CD14-positive monocyte (primary cell): ENCODE measurements at regions not wholly inside any gene's neighbourhood (a gene's known extent, or its start where the extent isn't known, plus 50 kb on each side); places are given as distances from the start of the nearest gene placed in this dataset.

Experiments
- DNase-seq, 3 donors: peaks; one replicate each; pipeline ENCODE4 v3.0.0-alpha.2; 2011 to 2022
- H2AFZ ChIP-seq: 2 replicates; pipeline ENCODE4 v1.6.0; 2012; ENCODE audit warnings: mild to moderate bottlenecking, low read depth, low read length, inconsistent platforms; ENCODE audit not compliant: insufficient read depth, poor library complexity, severe bottlenecking
- H3K27ac ChIP-seq, 2 donors: 1 replicate in 1 of 2; 2 replicates in 1 of 2; pipeline ENCODE4 v1.5.1; 2012 to 2013; ENCODE audit warnings: low read length in 2 of 2, control low read depth in 1 of 2, inconsistent platforms in 1 of 2, low read depth in 1 of 2, mild to moderate bottlenecking in 1 of 2
- H3K27me3 ChIP-seq, 2 donors: one replicate each; pipeline versions ENCODE4 v1.6.0 to v1.6.1; 2011 to 2013; ENCODE audit warnings: low read length in 2 of 2; ENCODE audit not compliant: control insufficient read depth in 2 of 2, insufficient read depth in 2 of 2
- H3K36me3 ChIP-seq, 2 donors: replicated peaks in 1 of 2; 1 replicate in 1 of 2; 2 replicates in 1 of 2; pipeline versions ENCODE4 v1.5.1 to v1.6.1; 2012 to 2013; ENCODE audit warnings: low read length in 2 of 2, control low read depth in 1 of 2, inconsistent platforms in 1 of 2, mild to moderate bottlenecking in 1 of 2; ENCODE audit not compliant: insufficient read depth in 2 of 2, control insufficient read depth in 1 of 2
- H3K4me1 ChIP-seq, 2 donors: 1 replicate in 1 of 2; 2 replicates in 1 of 2; pipeline versions ENCODE4 v1.5.1 to v1.6.1; 2012 to 2013; ENCODE audit warnings: low read length in 2 of 2, control low read depth in 1 of 2, inconsistent platforms in 1 of 2, mild to moderate bottlenecking in 1 of 2, moderate library complexity in 1 of 2; ENCODE audit not compliant: insufficient read depth in 2 of 2, control insufficient read depth in 1 of 2
- H3K4me2 ChIP-seq: replicated peaks from 2 replicates; pipeline ENCODE3; 2012; ENCODE audit warnings: low read length, moderate library complexity, mild to moderate bottlenecking; ENCODE audit not compliant: poor library complexity, severe bottlenecking; ENCODE audit errors: extremely low read depth
- H3K4me3 ChIP-seq, 3 experiments: fragments of 200-600 bp in 1 of 3; sonication (generic) in 1 of 3; replicated peaks in 1 of 3; 1 replicate in 2 of 3; 2 replicates in 1 of 3; pipeline ENCODE4 v1.5.1; 2011 to 2013; ENCODE audit warnings: low read length in 3 of 3, mild to moderate bottlenecking in 3 of 3, control low read depth in 2 of 3, low read depth in 2 of 3, inconsistent platforms in 1 of 3, moderate library complexity in 1 of 3
- H3K79me2 ChIP-seq: 2 replicates; pipeline ENCODE4 v1.6.0; 2012; ENCODE audit warnings: mild to moderate bottlenecking, control low read depth, inconsistent platforms, low read length, moderate library complexity; ENCODE audit not compliant: insufficient read depth
- H3K9ac ChIP-seq: 2 replicates; pipeline ENCODE4 v1.6.0; 2017; ENCODE audit warnings: low read length, mild to moderate bottlenecking; ENCODE audit not compliant: insufficient read depth, poor library complexity, severe bottlenecking
- H3K9me3 ChIP-seq, 2 donors: replicated peaks in 1 of 2; 1 replicate in 1 of 2; 2 replicates in 1 of 2; pipeline versions ENCODE4 v1.5.1 to v1.6.1; 2012 to 2013; ENCODE audit warnings: low read length in 2 of 2, control low read depth in 1 of 2; ENCODE audit not compliant: control insufficient read depth in 1 of 2, insufficient read depth in 1 of 2
- H4K20me1 ChIP-seq: 2 replicates; pipeline ENCODE4 v1.6.0; 2012; ENCODE audit warnings: mild to moderate bottlenecking, low read length, control low read depth, moderate library complexity; ENCODE audit not compliant: insufficient read depth
- H3K27ac Mint-ChIP-seq, 7 donors: one replicate each; pipeline ENCODE4 v1.8.0; 2020; ENCODE audit warnings: mild to moderate bottlenecking in 7 of 7, mixed read lengths in 7 of 7, moderate library complexity in 6 of 7, inconsistent platforms in 2 of 7
- H3K27me3 Mint-ChIP-seq, 3 donors: one replicate each; pipeline ENCODE4 v1.8.0; 2021 to 2022; ENCODE audit warnings: low read depth in 3 of 3, mild to moderate bottlenecking in 3 of 3, mixed read lengths in 3 of 3, moderate library complexity in 3 of 3, inconsistent platforms in 1 of 3
- H3K36me3 Mint-ChIP-seq, 2 donors: one replicate each; pipeline ENCODE4 v1.8.0; 2020; ENCODE audit warnings: mixed read lengths in 2 of 2, inconsistent platforms in 1 of 2, mild to moderate bottlenecking in 1 of 2
- H3K4me1 Mint-ChIP-seq: one replicate; pipeline ENCODE4 v1.8.0; 2020; ENCODE audit warnings: mild to moderate bottlenecking, mixed read lengths
- H3K4me3 Mint-ChIP-seq, 2 donors: one replicate each; pipeline ENCODE4 v1.8.0; 2020; ENCODE audit warnings: mild to moderate bottlenecking in 2 of 2, mixed read lengths in 2 of 2, moderate library complexity in 1 of 2
- H3K9me3 Mint-ChIP-seq, 7 donors: one replicate each; pipeline ENCODE4 v1.8.0; 2020 to 2022; ENCODE audit warnings: mixed read lengths in 7 of 7, mild to moderate bottlenecking in 6 of 7, moderate library complexity in 6 of 7, inconsistent platforms in 2 of 7
- WGBS: methylation state at CpG from one replicate; pipeline ENCODE4 v1.1.5; 2013; ENCODE audit warnings: missing lambda C conversion rate; ENCODE audit not compliant: insufficient coverage; 5-methylcytosine and 5-hydroxymethylcytosine counted together
- intact Hi-C, 2 donors: fragments of 100-400 bp; cut with micrococcal nuclease; formaldehyde crosslinking; loops; one replicate each; pipeline versions ENCODE4 v1.15.0 to v1.15.1; 2023
- TF ChIP-seq, protein P1 (sequence below): fragments of 200-600 bp; IDR thresholded peaks from one replicate; pipeline ENCODE4 v1.8.0; 2022; ENCODE audit warnings: antibody characterized with exemption, mild to moderate bottlenecking

DNA sequence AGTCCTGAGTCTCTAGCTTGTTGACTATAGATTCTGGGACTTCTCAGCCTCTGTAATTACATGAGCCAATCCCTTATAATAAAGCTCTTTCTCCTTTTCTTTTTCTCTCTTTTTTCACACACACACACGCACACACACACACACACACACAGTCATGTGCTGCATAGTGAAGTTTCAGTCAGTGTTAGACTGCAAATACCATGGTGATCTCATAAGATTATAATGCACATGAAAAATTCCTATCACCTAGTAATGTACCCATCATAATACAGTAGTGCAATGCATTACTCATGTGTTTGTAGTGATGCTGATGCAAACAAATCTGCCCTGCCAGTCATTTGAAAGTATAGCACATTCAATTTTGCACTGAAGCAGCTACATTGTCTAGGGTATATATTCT is 558.2 kb downstream of the SUCLG1 start:
- H2AFZ ChIP-seq: no peak overlapping the region
- Mint-ChIP-seq H3K4me1 (no peaks in the 10 kb centered on the region), H3K27me3 (peaks cover 0 to 2% (median 0%) of the 10 kb centered on the region in 3 donors), H3K36me3 (no peaks in the 10 kb centered on the region), H3K4me3 (no peak overlapping the region), H3K9me3 (peaks cover 0 to 11% (median 0%) of the 10 kb centered on the region in 7 donors), H3K27ac (no peak overlapping the region)
- H3K79me2 ChIP-seq: no peaks in the 10 kb centered on the region
- H3K4me1 ChIP-seq: no peaks in the 10 kb centered on the region
- TF ChIP-seq, protein P1, sequence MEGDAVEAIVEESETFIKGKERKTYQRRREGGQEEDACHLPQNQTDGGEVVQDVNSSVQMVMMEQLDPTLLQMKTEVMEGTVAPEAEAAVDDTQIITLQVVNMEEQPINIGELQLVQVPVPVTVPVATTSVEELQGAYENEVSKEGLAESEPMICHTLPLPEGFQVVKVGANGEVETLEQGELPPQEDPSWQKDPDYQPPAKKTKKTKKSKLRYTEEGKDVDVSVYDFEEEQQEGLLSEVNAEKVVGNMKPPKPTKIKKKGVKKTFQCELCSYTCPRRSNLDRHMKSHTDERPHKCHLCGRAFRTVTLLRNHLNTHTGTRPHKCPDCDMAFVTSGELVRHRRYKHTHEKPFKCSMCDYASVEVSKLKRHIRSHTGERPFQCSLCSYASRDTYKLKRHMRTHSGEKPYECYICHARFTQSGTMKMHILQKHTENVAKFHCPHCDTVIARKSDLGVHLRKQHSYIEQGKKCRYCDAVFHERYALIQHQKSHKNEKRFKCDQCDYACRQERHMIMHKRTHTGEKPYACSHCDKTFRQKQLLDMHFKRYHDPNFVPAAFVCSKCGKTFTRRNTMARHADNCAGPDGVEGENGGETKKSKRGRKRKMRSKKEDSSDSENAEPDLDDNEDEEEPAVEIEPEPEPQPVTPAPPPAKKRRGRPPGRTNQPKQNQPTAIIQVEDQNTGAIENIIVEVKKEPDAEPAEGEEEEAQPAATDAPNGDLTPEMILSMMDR: no peak
- intact Hi-C loops: no loop called here
- no peak overlapping the region for H3K4me3 ChIP-seq
- no peak overlapping the region for H3K9ac ChIP-seq
- H3K9me3 ChIP-seq: no peaks in the 10 kb centered on the region
- no peaks in the 10 kb centered on the region for H4K20me1 ChIP-seq
- H3K27me3 ChIP-seq: no peaks in the 10 kb centered on the region
- WGBS: no CpG with 5 or more reads among the region's 1 CpG
- no peaks in the 10 kb centered on the region for H3K36me3 ChIP-seq
- DNase-seq: no peak
- H3K27ac ChIP-seq: no peak overlapping the region
- no peak overlapping the region for H3K4me2 ChIP-seq

DNA sequence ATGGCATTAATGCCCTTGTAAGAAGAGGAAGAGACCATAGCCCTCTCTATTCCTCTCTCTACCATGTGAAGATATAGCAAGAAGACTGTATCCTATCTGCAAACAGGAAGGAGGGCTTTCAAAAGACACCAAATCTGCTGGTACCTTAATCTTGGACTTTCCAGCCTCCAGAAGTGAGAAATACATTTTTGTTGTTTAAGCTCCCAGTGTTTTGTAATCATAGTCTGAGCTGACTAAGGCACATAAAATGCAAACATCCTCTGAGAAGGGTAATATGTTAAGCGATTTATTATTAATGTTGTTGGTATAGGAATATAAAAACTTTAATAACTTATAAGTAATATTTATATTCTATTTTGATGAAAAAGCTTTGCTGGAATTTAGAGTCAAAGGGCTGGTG is 559.8 kb downstream of the SUCLG1 start:
- Histone ChIP-seq H2AFZ (no peak overlapping the region), H4K20me1 (no peaks in the 10 kb centered on the region), H3K9me3 (no peaks in the 10 kb centered on the region), H3K9ac (no peak overlapping the region), H3K36me3 (no peaks in the 10 kb centered on the region), H3K27ac (no peak overlapping the region), H3K4me1 (no peaks in the 10 kb centered on the region), H3K79me2 (no peaks in the 10 kb centered on the region), H3K4me2 (no peak overlapping the region), H3K4me3 (no peak overlapping the region), H3K27me3 (no peaks in the 10 kb centered on the region)
- no CpG with 5 or more reads among the region's 1 CpG for WGBS
- intact Hi-C loops: no loop called here
- no peak overlapping the region for H3K4me3 Mint-ChIP-seq
- H3K27me3 Mint-ChIP-seq: peaks cover 0 to 2% (median 0%) of the 10 kb centered on the region in 3 donors
- no peak overlapping the region for H3K27ac Mint-ChIP-seq
- peaks cover 0 to 11% (median 0%) of the 10 kb centered on the region in 7 donors for H3K9me3 Mint-ChIP-seq
- H3K36me3 Mint-ChIP-seq: no peaks in the 10 kb centered on the region
- DNase-seq: no peak
- H3K4me1 Mint-ChIP-seq: no peaks in the 10 kb centered on the region
- TF ChIP-seq, protein P1: no peak
